Mucosa of gallbladder (tissue), 1 donor: ENCODE measurements at regions not wholly inside any gene's neighbourhood (a gene's known extent, or its start where the extent isn't known, plus 50 kb on each side); places are given as distances from the start of the nearest gene placed in this dataset.
"Not testable (repeated sequence)": the region's sequence is repeated elsewhere in the genome, so short reads cannot be mapped to it uniquely, and the experiment has no call there.

Experiments used
- DNase-seq: peaks from one replicate; pipeline ENCODE4 v3.0.0-alpha.2; 2020; ENCODE audit warnings: low spot score
- donor health status: DM: no; HTN: no; CAD: no.

DNA sequence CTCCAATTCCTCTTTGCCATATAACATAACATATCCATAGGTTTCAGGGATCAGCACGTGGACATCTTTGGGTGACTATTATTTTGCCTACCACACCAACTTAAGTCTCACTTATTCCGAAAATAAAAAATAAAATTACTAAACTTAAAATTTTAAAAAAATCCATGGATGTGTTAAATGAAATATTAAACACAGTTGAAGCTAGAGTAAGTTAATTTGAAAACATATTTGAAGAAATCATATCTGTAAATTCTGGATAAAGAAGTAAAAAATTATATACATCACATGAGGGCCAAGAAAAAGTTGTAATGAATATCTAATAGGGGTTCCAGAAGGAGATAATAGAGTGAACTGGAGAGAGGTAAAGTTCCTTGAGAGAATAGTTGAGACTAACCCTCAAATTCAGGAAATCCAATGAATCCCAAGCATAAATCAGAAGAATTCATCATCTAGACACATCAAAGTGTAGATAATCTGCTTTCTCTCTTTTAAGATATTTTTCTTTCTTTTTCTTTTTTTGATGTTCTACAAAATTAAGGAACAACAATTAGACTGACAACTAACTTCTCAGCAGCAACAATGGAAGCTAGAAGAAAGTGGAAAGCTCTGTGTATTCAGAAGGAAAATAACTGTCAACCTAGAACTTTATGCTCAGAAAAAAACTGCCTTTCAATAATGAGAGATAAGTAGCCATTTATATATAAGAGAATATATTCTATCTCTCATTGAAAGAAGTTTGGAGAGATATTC, 147.4 kb downstream of the ABHD5 start:
- DNase-seq: no peak

DNA sequence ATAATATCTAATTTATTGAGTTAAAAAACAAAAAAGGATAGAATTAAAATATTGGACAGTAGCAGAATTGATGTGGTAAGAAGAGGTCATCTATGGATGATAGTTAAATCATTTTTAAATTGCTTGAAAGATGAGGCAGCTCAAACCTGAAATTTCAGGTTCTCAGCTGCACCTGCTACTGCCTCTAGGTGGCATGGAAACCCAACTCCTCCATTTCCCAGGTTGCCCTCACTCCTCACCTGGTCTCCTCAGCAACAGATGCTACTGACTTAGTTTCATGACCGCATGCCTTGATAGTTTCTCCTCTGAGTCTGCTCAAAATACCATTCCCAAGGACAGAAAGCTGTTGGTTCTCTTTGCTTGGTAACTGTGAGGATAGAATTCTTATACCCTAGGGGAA, 148.1 kb downstream of the ABHD5 start:
- DNase-seq: no peak

- no peak for DNase-seq
Observed at GRCh38 chr3:43843386-43843785, 152.6 kb downstream of the ABHD5 start.

DNA sequence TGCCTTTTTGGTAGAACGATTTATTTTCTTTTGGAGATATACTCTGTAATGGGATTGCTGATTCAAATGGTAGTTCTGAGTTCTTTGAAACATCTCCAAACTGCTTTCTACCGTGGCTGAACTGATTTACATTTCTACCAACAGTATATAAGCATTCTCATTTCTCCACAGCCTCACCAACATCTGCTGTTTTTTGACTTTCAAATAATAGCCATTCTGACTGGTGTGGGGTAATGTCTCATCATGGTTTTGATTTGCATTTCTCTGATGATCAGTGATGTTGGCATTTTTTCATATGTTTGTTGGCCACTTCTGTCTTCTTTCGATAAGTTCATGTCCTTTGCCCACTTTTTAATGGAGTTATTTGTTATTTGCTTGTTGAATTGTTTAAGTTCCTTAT, 154.0 kb downstream of the ABHD5 start:
- no peak for DNase-seq

DNA sequence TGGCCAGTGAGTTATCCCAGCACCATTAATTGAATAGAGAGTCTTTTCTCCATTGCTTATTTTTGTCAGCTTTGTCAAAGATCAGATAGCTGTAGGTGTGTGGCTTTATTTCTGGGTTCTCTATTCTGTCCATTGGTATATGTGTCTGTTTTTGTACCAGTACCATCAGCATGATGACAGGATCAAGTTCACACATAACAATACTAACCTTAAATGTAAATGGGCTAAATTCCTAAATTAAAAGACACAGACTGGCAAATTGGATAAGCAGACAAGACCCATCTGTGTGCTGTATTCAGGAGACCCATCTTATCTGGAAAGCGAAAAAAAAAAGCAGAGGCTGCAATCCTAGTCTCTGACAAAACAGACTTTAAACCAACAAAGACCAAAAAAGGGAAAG, 154.8 kb downstream of the ABHD5 start:
- DNase-seq: not testable (repeated sequence)

DNA sequence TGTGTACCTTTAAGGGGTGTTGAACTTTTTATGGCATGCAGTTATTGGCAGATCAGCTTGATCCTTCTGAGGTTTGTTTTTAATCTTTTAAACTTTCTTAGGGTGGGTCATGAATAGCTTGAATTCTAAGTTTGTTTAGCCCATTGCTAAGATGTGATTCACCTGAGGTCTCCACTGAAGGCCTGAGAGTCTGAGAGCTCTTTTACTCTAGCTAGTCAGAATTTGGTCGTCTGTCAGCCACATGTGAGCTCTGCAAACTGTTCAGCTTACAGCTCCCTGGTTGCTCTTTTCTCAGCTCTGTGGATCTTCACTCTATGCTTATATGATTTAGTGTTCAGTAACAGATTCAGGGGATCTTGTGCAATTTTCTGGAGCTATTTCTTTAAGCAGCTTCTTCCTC, 161.3 kb downstream of the ABHD5 start:
- DNase-seq: no peak

GRCh38 chr3:43854283-43854682, 163.5 kb downstream of the ABHD5 start:
- no peak for DNase-seq

- DNase-seq: no peak
Observed at GRCh38 chr3:43854916-43855315, 164.2 kb downstream of the ABHD5 start.

GRCh38 chr3:43855674-43856299, 165.0 kb downstream of the ABHD5 start:
- peak; percentile 67 for DNase-seq

DNA sequence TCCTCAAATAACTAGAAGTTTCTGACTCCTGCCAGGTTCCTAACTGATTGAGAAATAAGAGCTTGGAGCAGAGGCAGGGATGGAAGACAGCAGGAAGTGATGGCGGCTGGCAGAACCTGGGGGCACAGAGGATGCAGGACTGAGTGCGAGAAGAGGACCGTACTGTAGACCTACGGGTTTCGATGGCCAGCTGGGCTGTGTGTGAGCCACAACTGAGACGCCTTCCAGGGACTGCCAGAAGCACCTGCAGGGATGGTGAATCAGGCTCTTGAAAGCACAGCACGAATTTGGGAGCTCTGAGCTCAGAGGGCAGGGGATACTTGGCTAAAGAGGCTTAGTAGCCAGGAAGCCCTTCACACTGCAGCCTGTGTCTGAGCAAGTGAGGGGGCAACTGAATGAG, 165.6 kb downstream of the ABHD5 start:
- no peak for DNase-seq

DNA sequence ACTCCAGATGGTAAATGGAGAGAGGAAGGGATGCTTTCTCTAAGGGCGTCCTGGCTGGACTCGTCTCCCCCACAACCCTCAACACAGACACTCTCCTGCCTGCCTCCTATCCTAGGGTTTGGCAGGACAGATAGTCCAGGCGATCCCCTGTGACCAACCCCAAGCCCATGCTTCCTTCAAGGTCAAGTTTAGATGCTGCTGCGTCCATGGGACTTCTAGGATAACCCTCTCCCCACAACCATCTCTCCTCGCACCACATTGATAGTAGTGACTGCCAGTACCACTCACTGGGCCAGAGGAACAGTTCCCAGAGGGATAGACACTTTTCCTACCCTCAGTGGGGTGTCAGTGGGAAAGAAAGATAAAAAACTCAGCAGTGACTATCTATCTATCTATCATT, 166.0 kb downstream of the ABHD5 start:
- DNase-seq: no peak

DNA sequence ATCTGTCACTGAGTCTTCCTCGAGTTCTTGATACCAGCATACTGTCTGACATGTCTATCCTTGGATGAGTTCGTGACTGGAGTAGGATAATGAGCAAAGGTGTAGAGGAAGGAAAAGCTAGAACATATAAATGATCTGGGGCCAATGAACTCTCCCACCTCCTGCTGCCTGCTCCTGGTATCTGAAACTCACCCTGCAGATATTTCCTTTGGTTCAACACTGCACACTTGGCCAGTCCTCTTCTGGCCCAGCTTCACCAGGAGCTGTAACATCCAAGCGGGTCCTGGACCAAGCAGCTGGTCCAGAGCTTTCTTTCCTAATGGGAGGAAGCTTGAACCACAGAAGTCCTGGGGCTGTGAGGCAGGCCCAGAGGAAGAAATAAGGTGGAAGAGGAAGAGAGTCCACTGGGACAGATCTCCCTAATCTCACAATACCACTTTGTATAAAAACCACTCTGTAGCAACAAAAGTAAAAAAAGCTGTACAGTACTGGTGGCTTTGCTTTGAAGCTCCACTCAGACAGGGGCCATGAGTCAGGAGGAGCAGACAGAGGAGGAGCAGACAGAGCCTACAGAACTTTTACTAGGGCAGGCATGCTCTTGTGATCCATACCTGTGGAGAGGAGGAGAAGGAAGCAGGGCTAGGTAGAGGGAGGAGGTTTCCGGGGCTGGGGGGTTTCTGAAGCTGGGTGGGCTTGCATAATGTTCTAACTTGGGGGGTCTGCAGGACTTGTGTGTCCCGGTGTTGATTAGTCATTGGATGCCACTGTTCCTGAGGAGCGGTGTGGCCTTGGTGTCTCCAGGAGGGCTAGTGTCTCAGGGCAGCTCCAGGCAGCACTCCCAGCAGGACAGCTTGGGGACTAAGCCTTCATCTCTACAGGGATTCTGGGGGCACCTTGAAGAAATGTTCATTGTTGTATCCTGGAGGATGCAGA, 166.9 kb downstream of the ABHD5 start:
- DNase-seq: no peak

DNA sequence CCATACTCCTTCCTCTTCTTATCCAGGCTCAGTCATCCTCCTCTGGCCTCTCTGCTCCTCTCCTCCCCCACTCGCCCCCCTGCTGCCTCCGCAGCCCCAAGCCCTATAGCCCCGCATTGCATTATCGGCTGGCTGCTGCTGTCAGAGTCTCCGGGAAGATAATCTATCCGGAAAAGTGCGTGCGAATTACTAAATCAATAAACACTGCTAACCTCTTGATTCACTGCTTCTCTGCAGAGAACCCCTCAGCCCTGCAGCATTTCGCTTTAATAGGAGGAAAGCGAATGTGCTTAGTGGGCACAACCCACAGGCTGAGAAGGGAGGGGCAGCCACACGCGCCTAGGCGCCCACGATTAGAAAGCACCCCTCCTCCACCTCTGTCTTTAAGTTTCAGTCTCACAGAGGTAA, 167.6 kb downstream of the ABHD5 start:
- no peak for DNase-seq

- DNase-seq: no peak
Observed at GRCh38 chr3:43859766-43860165, 169.0 kb downstream of the ABHD5 start.

DNA sequence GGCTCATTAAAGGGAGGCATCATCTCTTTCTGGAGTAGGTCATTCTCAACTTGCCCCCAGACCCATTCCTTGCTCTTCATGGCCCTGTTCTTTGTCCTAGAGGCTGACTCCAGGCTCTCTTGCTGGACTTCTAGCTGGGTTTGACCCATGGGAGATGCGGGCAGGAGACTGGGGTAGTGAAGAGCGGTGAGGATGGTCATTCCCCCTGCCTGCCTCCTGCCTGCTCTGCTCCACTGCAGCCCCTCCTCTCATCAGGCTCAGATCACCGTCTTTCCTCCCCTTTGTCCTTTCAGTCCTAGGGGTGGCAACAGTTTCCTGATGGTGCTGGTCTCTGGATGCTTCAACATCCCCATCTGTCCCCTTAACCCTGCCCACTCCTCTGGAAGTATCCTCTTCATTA, 170.9 kb downstream of the ABHD5 start:
- DNase-seq: no peak

DNA sequence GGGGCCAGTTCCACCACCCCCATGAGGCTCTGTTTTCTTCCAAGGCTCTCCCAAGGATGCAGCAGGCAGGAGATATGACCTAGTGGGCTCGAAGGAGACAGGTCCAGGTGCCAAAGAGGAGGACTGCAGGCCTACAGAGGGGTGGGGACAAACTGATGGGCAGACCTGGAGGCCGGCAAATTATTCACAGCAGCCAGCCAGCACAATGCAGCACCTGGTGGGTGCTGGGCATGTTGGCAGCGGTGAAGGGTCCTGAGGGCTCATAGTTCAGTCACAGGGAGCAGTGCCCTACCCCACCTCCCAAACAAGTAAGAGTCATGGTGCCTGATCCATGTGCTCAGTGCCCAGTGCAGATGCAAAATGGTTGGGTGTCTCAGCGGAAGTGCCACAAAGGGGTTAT, 171.7 kb downstream of the ABHD5 start:
- no peak for DNase-seq

DNA sequence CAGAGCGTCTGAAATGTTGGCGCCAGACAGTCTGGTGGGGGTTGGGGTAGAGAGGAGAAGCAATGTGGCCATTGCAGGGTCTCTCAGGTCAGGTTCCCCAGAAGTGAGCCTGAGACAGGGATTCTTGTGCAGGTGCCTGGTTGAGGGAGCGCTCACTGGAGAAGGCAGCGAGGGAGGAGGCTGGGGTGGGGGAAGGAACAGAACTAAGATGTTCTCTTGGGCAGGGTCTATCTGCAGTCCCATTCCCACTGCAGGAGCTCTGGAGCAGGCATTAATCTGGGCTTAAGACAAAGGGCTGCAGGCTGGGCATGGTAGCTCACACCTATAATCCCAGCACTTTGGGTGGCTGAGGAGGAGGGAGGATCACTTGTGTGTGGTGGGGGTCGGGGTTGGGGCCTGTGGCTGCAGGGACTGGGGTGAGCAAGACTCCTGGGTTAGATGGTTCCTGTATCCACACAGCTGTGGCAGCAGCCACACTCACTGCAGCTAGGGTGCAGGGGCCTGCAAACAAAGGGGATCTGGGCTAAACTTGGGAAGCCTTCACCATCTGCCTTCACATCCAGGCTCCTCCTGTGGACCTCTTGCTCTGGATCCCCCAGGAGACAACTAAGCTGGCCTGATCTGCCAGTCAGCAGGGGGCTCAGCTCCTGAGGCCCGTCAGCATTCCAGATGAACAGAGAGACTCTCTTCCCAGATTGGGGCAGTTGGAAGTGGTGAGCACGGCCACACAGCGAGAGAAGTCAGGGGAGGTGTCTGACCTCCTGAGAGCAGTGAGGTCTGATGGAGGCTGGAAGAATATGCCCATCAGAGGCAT, 172.5 kb downstream of the ABHD5 start:
- DNase-seq: no peak

GRCh38 chr3:43863966-43864933, 173.5 kb downstream of the ABHD5 start:
- DNase-seq: no peak

DNA sequence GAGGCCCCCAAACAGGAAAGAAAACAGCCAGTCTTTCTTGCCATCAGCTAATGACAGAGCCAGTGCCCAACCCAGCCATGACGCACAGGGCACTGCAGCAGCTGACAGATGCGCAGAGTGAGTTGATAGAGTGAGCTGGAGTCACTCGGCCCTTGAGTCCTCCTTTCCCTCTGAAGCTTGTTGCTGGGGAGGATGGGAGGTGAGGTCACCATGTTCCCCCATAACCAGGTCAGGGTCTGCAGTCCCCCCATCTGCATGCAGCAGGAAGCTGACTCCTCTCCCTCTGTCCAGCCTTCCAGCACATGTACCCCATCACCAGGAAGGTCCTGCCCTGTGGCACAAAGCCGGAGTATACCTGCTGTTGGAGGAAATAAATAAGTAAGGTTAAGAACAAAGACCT, 174.6 kb downstream of the ABHD5 start:
- DNase-seq: no peak

- no peak for DNase-seq
Observed at GRCh38 chr3:43865887-43866528, 175.3 kb downstream of the ABHD5 start.
